Activated naive CD8-positive, alpha-beta T cell treated with anti-CD3 and anti-CD28 coated beads, Interleukin-2, amount 10 ng/mL, durations not matched to agents 7 days and 5 days (primary cell): ENCODE measurements at regions not wholly inside any gene's neighbourhood (a gene's known extent, or its start where the extent isn't known, plus 50 kb on each side); places are given as distances from the start of the nearest gene placed in this dataset.

Experiments used
- ATAC-seq: fragments of 150-1000 bp; cut with Tn5 transposase; one replicate; pipeline ENCODE4 v1.10.0; 2021; ENCODE audit warnings: low read depth, moderate library complexity
- POLR2A ChIA-PET: fragments of 350-600 bp; sonication (Branson Sonifier 250); formaldehyde crosslinking; loops from one replicate; lab custom pipeline; 2021; ENCODE audit warnings: antibody characterized with exemption; lab: Charles Lee
- DNase-seq: peaks from one replicate; pipeline ENCODE4 v3.0.0; 2021
- H3K27ac Mint-ChIP-seq: one replicate; pipeline ENCODE4 v1.8.0; 2022; ENCODE audit warnings: mild to moderate bottlenecking, mixed read lengths
- H3K27me3 Mint-ChIP-seq: one replicate; pipeline ENCODE4 v1.8.0; 2022; ENCODE audit warnings: mild to moderate bottlenecking, moderate library complexity, mixed read lengths
- H3K36me3 Mint-ChIP-seq: one replicate; pipeline ENCODE4 v1.8.0; 2021; ENCODE audit warnings: mild to moderate bottlenecking, mixed read lengths
- H3K4me1 Mint-ChIP-seq: one replicate; pipeline ENCODE4 v1.8.0; 2021; ENCODE audit warnings: mixed read lengths
- H3K4me3 Mint-ChIP-seq: one replicate; pipeline ENCODE4 v1.8.0; 2022; ENCODE audit warnings: mild to moderate bottlenecking, moderate library complexity, mixed read lengths
- H3K9me3 Mint-ChIP-seq: one replicate; pipeline ENCODE4 v1.8.0; 2021; ENCODE audit warnings: mixed read lengths

DNA sequence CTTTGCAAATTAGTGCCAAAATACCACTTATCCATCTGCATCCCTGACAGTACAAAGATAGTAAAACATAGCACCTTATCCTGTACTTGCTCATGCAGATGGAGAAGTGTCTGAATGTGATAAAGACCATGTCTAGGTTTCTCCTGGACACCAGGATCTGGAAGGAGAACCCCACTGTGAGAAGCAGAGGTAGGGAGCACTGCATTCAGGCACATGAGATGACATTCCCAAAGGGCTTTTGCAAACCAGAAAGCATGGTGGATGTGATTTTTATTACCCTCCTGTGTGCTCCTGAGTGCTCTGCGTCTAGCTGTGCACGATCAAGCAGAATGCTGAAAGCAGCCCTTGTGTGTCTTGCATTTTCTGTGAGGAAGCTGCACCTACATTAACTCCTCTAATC is 857.6 kb upstream of the ID2 start:
- no peak for ATAC-seq
- Mint-ChIP-seq H3K4me1 (no peaks in the 10 kb centered on the region), H3K27me3 (peaks cover 2% of the 10 kb centered on the region), H3K27ac (no peak overlapping the region), H3K4me3 (no peak overlapping the region), H3K36me3 (peaks cover 1% of the 10 kb centered on the region), H3K9me3 (peaks cover 6% of the 10 kb centered on the region)
- POLR2A ChIA-PET = no interaction called here
- no peak for DNase-seq

DNA sequence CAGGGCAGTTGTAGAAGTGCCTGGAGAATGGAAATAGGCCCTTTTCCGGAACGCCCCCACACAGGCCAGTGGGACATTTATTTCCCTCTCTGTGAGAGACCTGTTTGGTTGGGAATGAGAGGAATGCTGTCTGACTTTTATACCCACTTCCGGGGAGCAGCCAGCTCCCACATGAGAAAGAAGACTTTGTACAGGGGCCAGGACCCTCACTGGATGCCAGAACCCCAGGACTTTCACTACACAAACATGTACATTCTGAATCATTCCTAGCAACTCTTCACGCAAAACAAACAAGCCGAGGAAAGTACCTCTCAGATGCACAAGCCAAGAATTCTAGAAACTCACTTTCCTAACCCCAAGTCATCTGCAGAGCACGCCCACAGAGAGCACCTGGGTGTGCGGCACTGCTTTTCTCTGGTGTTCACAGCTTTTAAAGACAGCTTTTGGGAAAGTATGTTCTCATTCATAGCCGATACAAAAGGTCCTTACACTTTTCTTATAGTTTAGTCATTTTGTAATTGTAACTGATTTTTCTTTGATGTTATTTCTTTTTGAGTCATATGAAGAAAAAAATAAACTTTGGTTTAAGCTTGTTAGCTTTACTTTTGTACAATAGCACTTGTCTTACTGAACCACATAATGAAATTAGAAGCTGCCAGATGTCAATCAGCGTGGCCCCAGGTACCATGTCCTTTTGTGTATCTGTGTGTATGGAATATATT is 856.1 kb upstream of the ID2 start:
- no peak for DNase-seq
- Mint-ChIP-seq H3K9me3 (peaks cover 5% of the 10 kb centered on the region), H3K36me3 (peaks cover 1% of the 10 kb centered on the region), H3K4me3 (no peak overlapping the region), H3K27ac (no peak overlapping the region), H3K4me1 (no peaks in the 10 kb centered on the region), H3K27me3 (peaks cover 2% of the 10 kb centered on the region)
- no peak for ATAC-seq
- POLR2A ChIA-PET = no interaction called here

DNA sequence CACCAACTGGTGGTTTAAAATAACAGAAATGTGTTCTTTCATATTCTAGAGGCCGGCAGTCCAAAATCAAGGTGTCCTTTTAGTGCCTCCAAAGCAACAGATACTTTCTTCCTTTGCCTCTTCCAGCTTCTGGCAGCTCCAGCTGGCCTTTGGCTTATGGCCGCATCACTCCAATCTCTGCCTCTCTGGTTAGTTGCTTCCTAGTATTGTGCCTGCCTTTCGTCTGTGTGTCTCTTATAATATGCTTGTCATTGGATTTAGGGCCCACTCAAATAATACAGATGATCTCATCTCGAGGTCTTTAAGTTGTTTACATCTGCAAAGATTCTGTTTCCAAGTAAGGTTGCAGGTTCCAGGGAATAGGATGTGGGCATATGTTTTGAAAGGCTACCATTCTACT is 855.2 kb upstream of the ID2 start:
- POLR2A ChIA-PET = no interaction called here
- Mint-ChIP-seq H3K27ac (no peak overlapping the region), H3K27me3 (peaks cover 2% of the 10 kb centered on the region), H3K4me3 (no peak overlapping the region), H3K36me3 (peaks cover 1% of the 10 kb centered on the region), H3K9me3 (peaks cover 5% of the 10 kb centered on the region), H3K4me1 (no peaks in the 10 kb centered on the region)
- ATAC-seq = no peak
- no peak for DNase-seq

DNA sequence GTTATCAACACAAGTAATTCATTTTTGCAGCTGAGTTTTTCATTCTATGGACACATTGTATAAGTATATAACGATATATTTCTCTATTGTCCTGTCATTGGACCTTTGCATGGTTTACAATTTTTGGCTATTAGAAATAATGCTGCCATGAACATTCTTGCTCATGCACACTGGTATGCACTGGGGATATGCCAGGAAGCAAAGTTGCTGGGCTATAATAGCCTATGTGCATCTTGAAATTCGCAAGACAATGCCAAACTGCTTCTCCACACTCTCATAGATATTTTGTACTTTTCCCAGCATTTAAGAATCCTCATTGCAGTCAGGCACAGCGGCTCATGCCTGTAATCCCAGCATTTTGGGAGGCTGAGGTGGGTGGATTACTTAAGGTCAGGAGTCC is 852.6 kb upstream of the ID2 start:
- peaks cover 1% of the 10 kb centered on the region for H3K36me3 Mint-ChIP-seq
- no peak overlapping the region for H3K4me3 Mint-ChIP-seq
- no peaks in the 10 kb centered on the region for H3K4me1 Mint-ChIP-seq
- no peak overlapping the region for H3K27ac Mint-ChIP-seq
- H3K9me3 Mint-ChIP-seq = peaks cover 3% of the 10 kb centered on the region
- DNase-seq (no peak), ATAC-seq (no peak)
- H3K27me3 Mint-ChIP-seq = peaks cover 5% of the 10 kb centered on the region
- POLR2A ChIA-PET = no interaction called here

DNA sequence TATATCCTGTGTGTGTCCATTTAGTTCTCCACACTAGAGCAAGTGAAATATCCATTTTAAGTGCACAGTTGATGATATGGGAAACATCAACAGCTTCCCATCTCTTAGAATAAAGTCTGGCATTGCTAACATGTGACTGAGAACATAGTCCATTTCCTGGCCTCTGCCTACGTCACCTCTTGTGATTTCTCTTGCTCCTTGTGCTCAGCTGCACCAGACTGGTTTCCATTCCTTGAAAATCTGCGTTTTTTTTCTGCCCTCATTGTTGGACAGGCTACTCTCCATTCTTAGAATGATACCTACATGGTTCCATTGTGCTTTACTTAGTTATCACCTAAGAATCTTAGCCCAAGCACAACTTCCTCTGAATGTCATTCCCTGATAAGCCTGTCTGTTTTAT is 851.2 kb upstream of the ID2 start:
- H3K27ac Mint-ChIP-seq = no peak overlapping the region
- H3K27me3 Mint-ChIP-seq = peaks cover 3% of the 10 kb centered on the region
- ATAC-seq (no peak), DNase-seq (no peak)
- peaks cover 6% of the 10 kb centered on the region for H3K4me1 Mint-ChIP-seq
- H3K9me3 Mint-ChIP-seq = peaks cover 3% of the 10 kb centered on the region
- H3K36me3 Mint-ChIP-seq = peaks cover 5% of the 10 kb centered on the region
- POLR2A ChIA-PET = no interaction called here
- H3K4me3 Mint-ChIP-seq = no peak overlapping the region

DNA sequence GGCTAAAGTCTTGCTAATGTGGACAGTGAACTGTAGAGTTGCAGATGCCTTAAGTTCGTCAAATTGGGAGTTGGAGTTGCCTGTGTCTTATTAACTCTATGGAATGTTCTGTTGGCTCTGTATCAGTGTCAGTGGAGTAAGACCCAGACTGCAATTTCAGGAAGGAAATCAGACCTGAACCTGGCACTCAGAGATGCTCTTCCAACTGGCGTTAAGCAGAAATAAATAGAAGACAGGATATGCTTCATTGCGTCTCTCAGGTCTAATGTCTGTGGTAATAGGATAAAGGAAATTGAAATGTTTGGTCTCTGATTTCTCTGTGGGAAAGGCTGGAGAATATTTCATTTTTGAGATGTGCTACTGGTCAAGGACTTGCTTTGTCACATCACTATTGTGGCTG is 846.7 kb upstream of the ID2 start:
- ATAC-seq = no peak
- Mint-ChIP-seq H3K9me3 (peaks cover 4% of the 10 kb centered on the region), H3K4me3 (no peak overlapping the region), H3K4me1 (peaks cover 13% of the 10 kb centered on the region), H3K36me3 (peaks cover 4% of the 10 kb centered on the region), H3K27ac (no peak overlapping the region), H3K27me3 (peaks cover 3% of the 10 kb centered on the region)
- DNase-seq = no peak
- POLR2A ChIA-PET = no interaction called here

DNA sequence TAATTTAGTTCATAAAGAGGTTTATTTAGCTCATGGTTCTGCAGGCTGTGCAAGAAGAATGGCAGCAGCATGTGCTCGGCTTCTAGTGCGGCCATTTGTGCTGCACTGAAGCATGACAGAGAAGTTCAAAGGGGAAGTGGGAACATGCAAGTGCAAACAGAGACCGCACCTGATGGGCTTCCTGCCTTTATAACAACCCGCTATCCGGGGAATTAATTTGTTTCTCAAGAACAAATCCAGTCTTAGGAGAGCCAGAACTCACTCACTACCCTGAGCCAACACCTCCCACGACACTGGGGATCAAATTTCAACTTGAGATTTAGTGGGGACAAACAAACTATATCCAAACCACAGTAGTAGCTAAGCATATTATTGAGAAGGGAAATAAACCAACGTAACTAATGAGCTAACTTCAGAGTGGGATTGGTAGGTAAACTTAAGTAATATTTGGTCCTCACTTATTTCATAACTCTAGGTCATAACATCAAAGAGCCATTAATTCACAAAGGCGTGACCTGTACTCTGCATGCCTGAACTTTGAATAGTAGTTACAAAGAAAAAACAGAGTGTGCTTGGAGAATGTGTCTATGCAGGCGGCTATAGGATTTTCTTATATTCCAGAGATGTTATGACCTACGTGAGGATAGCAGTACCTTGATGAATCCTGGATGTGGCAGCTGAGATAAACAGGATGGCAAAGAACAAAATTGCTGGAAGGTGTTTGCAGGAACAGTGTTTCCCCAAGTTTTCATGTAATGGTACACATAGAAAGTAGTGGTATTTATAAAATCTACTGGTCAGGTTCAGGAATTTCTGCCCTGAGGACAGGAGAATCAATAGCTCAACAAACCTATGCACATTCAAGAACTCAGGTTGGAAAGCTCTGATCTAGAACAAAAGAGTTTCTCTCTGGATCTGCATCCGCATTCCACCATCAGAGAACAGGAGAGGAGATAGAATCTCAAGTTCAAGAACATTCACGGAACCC is 845.9 kb upstream of the ID2 start:
- Mint-ChIP-seq H3K27me3 (peaks cover 3% of the 10 kb centered on the region), H3K9me3 (peaks cover 5% of the 10 kb centered on the region), H3K36me3 (peaks cover 4% of the 10 kb centered on the region), H3K4me3 (no peak overlapping the region), H3K4me1 (peaks cover 13% of the 10 kb centered on the region), H3K27ac (no peak overlapping the region)
- POLR2A ChIA-PET = no interaction called here
- DNase-seq = no peak
- ATAC-seq = peak; percentile 77

DNA sequence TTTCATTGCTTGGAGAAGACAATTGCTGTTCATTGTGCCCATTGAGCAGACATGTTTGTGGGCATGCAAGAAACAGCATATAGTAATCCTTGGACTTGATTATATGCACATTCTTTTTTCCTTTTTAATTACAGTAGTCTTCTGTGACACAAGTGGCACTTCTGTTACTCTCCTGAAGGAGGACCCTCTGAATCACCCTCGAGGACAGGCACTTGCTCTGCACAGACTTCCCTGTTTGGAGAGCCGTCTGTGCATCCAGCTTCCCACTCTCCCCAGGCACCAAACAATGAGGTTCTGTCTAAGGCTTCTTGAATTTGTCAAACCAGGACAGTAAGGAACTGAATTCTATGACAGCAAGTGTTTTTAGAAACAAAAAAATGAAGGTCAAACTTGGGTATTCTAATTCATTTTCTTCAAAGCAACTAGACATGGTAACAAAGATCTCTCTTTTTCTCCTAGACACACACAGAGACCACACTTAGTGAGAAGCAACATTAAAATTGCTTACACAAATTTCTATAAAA is 844.6 kb upstream of the ID2 start:
- Mint-ChIP-seq H3K27me3 (peaks cover 3% of the 10 kb centered on the region), H3K4me1 (peaks cover 17% of the 10 kb centered on the region), H3K36me3 (peaks cover 6% of the 10 kb centered on the region), H3K4me3 (no peak overlapping the region), H3K9me3 (peaks cover 6% of the 10 kb centered on the region), H3K27ac (no peak overlapping the region)
- POLR2A ChIA-PET = no interaction called here
- ATAC-seq (no peak), DNase-seq (no peak)

DNA sequence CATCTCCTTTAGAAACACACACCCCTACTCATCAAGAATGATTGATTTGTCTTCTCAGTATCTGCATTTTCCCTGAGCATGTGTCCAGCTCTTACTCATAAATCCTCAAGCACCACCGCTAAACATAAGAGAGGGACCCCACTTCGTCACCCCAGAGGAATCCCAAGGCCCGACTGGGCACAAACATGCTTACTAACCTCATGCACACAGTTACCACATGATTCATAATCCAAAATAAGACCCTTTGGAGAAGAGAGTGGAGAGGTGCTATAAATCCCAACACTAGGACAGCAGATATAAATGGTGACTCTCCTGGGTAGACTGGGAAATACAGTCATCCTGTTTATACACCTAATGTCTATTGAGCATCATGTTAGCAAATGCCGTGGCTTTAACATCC is 843.2 kb upstream of the ID2 start:
- Mint-ChIP-seq H3K27me3 (no peaks in the 10 kb centered on the region), H3K27ac (no peak overlapping the region), H3K36me3 (peaks cover 6% of the 10 kb centered on the region), H3K4me3 (no peak overlapping the region), H3K4me1 (peaks cover 19% of the 10 kb centered on the region), H3K9me3 (peaks cover 6% of the 10 kb centered on the region)
- POLR2A ChIA-PET = no interaction called here
- no peak for DNase-seq
- ATAC-seq = no peak

DNA sequence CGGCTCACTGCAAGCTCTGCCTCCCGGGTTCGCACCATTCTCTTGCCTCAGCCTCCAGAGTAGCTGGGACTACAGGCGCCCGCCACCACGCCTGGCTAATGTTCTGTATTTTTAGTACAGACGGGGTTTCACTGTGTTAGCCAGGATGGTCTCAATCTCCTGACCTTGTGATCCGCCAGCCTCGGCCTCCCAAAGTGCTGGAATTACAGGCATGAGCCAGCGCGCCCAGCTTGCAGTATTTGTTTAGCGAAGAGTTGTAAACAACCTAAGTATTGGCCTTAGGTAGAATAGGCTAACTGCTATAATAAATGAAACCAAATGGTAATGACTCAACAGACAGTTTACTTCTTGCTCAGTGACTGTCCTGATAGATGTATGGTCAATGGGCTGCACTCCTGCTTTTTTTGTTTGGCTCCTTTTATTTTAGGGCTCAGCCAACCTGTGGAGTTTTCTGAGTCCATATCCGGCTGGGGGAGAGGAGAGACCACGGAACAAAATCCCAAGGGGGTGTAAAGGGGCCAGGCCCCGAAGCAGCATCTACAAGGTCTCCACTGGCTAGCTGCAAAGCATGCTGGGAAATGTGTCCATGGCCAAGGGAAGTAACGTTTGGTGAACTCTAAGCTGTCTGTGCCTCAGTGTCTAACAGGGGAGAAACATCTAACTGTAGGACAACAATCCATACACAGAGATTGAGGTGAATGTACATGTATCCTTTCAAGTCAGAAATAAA is 841.0 kb upstream of the ID2 start:
- Mint-ChIP-seq H3K36me3 (peaks cover 2% of the 10 kb centered on the region), H3K4me3 (no peak overlapping the region), H3K9me3 (peaks cover 6% of the 10 kb centered on the region), H3K27ac (no peak overlapping the region), H3K27me3 (peaks cover 2% of the 10 kb centered on the region), H3K4me1 (peaks cover 11% of the 10 kb centered on the region)
- no peak for ATAC-seq
- POLR2A ChIA-PET = no interaction called here
- DNase-seq = no peak

DNA sequence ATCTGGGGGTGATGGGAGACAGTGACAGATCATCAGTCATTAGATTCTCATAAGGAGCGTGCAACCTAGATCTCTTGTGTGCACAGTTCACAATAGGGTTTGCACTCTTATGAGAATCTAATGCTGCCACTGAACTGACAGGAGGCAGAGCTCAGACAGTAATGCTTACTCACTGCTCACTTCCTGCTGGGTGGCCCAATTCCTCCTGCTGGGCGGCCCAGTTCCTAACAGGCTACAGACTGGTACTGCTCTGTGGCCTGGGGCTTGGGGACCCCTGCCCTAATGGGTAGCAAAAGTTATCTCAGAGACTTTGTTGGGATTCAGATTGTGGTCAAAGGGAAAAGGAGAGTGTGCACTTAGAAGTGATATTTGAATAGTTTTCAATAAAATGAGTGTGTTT is 840.1 kb upstream of the ID2 start:
- Mint-ChIP-seq H3K4me3 (no peak overlapping the region), H3K4me1 (peaks cover 6% of the 10 kb centered on the region), H3K27me3 (peaks cover 2% of the 10 kb centered on the region), H3K9me3 (peaks cover 4% of the 10 kb centered on the region), H3K36me3 (peaks cover 2% of the 10 kb centered on the region), H3K27ac (peak overlapping the region; percentile 56)
- ATAC-seq (no peak), DNase-seq (no peak)
- POLR2A ChIA-PET = no interaction called here

DNA sequence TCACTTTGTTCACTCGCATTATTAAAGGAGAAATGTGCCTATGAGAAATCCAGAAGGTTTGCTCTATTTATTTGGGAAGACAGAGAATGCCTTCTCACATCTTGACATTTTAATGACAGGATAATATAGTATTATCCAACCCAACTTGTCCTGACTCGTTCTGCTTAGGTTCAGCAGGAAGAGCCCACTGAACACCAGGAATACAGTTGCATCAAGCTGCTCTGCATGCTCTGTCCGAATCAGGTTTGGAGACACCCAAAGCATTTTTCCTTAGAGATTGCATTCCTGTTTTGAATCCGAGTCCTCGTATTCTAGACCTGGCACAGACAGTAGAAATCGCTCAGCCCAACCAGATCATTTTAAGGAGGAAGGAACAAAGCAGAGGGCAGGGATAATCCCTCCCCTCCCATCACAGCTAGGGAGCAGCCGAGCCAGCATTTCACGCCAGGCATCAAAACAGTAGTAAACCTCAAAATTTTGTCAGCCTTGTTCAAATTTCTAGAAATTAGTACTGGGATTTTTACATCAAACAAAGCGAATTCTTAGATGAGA is 837.4 kb upstream of the ID2 start:
- Mint-ChIP-seq H3K9me3 (peaks cover 3% of the 10 kb centered on the region), H3K27me3 (peaks cover 2% of the 10 kb centered on the region), H3K36me3 (peaks cover 3% of the 10 kb centered on the region), H3K4me3 (no peak overlapping the region), H3K4me1 (peaks cover 12% of the 10 kb centered on the region), H3K27ac (no peak overlapping the region)
- POLR2A ChIA-PET = no interaction called here
- ATAC-seq = no peak
- DNase-seq = no peak

DNA sequence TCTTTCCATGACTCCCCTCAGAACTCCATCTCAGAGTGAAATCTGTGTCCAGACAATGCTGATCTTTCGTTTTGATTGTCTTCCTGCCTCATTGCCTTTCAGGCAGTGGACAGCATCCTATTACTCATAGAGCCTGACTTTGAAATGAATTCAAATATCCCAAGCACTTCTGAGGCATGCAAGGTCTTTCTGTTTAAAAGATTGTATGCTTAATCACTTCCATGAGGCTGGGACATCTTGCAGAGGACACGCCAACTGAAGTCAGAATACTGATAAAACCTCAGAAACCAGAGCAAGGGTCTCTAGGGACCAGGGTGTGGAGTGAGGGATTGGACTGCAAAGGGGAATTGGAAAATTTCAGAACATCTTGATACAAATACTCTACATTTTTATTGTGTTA is 836.5 kb upstream of the ID2 start:
- H3K4me3 Mint-ChIP-seq = no peak overlapping the region
- peaks cover 3% of the 10 kb centered on the region for H3K9me3 Mint-ChIP-seq
- peaks cover 3% of the 10 kb centered on the region for H3K36me3 Mint-ChIP-seq
- H3K27ac Mint-ChIP-seq = no peak overlapping the region
- peaks cover 2% of the 10 kb centered on the region for H3K27me3 Mint-ChIP-seq
- POLR2A ChIA-PET = no interaction called here
- DNase-seq (no peak), ATAC-seq (no peak)
- H3K4me1 Mint-ChIP-seq = peaks cover 12% of the 10 kb centered on the region
